GM19395 (cell line): ENCODE measurements at regions not wholly inside any gene's neighbourhood (a gene's known extent, or its start where the extent isn't known, plus 50 kb on each side); places are given as distances from the start of the nearest gene placed in this dataset.
"Not testable (repeated sequence)": the region's sequence is repeated elsewhere in the genome, so short reads cannot be mapped to it uniquely, and the experiment has no call there.

ENCODE experiments used
- ATAC-seq: cut with Tn5 transposase; IDR thresholded peaks from one replicate; pipeline ENCODE4 v1.9.1; 2021; ENCODE audit warnings: mild to moderate bottlenecking, moderate library complexity; ENCODE audit not compliant: unreplicated experiment

DNA sequence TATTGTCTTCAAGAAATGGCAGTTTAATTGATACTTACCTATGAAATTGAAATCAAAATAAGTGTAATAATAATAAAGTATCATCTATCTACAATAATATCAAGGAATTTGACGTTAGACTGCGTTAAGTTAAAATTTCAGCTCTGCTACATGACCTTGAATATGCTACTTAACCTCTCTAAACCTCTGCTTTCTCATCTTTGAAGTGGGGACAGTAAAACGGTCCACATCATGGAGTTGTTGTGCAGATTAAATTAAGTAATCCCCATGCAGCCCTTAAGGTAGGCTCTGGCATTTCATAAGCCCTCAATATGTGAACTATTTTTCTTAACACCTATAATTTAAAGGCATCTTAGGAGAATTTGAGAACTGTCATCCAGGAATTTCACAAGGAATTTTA, 252.4 kb upstream of the PHF14 start:
- no peak for ATAC-seq

DNA sequence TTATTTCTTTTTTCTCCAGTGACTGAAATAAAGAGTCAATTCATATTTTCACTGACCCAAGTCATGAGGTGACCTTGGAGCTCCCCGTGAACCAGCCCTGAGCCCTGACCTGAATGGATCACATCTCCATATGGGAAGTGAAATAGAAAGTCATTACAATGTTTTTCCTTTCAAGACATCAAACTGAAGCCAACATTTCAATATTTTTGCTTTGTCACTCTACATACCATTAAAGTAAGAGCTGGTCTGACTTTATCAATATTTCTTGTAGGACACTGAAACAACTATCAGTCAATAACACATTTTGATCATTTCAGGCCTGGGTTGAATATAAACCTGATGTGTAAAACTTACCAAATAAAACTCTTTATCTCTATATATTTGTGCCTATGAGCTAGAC, 249.8 kb upstream of the PHF14 start:
- no peak for ATAC-seq

DNA sequence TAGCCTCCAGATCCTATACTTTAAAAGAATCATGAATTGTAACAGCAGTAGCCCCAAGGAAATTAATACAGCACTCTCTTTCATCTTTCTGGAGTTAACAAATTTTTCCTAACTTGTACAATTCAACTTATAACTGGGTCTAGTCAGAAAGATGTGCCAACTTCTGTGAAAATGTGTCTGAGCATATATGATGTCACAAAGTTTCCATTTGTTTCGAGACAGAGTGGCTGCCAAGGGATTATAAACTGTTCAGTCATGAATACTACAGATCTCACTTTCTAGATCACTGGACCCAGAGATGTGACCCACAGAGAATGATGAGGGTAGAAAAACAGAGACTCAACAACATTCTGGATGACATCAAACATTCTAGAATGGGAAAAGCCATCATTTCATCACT, 249.2 kb upstream of the PHF14 start:
- no peak for ATAC-seq

GRCh38 chr7:10727636-10728035, 246.0 kb upstream of the PHF14 start:
- ATAC-seq = no peak

GRCh38 chr7:10731253-10731773, 242.4 kb upstream of the PHF14 start:
- ATAC-seq = no peak

DNA sequence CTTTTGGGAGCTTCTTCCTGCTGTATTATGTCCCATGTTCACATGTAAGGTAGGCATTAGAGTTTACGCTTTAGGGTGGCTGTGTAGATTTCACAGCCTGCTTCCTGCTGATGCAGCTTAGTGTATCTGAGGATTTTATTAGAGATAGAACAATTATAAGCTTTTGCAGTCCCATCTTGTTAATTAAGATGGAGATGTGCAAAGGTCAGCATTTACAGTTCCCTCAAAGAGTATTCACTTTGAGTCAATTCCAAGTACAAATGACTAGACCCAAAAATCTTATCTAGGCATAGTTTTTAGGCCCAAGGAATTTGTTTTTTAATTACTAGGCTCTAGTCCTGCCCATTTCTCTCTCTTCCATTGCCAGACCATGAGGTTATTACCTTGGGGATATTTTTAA, 239.9 kb upstream of the PHF14 start:
- ATAC-seq = no peak

GRCh38 chr7:10734595-10734994, 239.1 kb upstream of the PHF14 start:
- ATAC-seq = no peak

DNA sequence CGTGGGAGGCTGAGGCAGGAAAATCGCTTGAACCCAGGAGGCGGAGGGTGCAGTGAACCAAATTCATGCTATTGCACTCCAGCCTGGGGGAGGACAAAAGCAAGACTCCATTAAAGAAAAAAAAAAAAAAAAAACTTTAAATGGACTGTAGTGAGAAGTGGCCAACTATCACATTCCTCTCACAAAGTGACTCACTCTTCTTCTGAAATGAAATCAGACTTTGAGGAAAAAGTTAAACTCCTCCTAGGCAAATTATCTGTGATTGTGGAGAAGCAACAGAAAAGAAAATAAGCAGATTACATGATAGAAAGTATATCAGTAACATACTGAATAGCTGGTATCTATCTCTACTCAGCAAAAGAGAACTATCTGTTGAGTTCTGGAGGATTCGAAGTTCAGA, 234.3 kb upstream of the PHF14 start:
- no peak for ATAC-seq

DNA sequence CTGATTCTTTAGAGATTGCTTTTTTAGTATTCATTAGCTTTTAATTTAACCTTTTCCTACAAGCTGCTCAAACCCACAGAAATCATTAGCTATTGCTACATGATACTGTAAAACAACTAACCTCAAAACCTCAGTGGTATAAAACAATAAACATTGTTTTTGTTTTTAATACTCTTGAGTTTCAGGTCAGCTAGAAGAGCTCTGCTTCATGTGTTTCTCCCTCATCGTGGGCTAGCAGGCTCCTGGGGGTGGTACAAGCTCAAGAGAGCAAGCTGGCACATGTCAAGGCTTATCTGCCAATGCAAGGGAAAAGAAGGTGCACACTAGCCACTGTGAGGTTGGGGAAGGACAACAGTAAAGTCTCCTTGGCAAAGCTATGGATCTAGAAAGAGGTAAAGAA, 232.9 kb upstream of the PHF14 start:
- ATAC-seq = no peak

DNA sequence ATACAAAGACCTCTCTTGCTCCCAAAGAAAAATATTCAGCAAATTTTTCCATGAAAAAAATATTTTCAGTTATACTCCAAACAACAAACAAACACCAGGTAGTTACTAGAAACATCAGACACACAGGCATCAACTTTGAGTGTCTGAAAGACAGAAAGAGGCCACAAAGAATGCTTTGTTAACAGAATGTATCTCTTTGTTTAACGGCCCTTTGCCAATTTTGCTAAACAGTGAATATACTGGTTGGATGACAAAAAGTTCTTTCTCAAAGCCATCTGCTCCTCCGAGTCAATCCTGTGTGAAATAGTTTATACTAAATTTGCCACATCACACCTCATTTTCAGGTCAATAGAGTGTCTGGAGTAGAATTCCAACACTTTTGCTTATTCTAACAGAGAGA, 216.7 kb upstream of the PHF14 start:
- ATAC-seq = no peak

- ATAC-seq = no peak
Observed at GRCh38 chr7:10759120-10759519, 214.6 kb upstream of the PHF14 start.

DNA sequence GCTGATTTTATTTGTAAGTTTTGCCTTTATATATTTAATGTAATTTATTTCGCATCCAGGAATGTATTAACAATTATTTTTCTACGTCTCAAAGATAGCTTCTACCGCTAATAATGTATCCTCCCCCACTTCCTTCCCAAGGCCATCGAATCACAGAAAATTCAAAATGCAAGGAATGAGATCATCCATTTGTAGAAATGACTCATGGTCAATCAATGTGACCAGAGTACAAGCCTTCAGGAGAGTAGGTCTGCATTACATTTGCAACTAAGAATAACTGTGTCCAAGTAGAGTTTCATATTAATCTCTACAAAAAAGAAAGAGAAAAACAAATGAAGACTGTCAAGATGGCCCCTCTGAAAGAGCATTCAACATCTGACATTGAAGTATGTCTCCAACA, 205.9 kb upstream of the PHF14 start:
- no peak for ATAC-seq

DNA sequence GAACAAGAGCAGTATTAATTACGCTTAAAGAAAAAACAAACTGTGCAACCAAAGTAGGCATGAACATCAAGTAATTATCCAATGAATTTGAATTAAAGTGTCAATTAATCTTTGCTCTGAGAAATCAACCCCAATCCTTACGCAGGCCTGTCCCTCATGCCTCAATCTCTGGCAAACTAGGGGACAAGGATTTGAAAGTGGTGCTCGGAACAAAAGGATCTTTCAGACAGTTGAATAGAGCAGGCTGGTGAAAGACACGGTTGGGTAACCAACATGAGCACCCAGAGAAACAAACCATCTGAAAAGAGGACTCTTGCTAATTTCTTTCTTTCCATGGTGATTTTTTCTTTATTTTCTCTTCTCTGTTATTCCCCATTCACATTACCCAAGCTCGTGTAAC, 203.5 kb upstream of the PHF14 start:
- no peak for ATAC-seq

- ATAC-seq = no peak
Observed at GRCh38 chr7:10773430-10773829, 200.2 kb upstream of the PHF14 start.

DNA sequence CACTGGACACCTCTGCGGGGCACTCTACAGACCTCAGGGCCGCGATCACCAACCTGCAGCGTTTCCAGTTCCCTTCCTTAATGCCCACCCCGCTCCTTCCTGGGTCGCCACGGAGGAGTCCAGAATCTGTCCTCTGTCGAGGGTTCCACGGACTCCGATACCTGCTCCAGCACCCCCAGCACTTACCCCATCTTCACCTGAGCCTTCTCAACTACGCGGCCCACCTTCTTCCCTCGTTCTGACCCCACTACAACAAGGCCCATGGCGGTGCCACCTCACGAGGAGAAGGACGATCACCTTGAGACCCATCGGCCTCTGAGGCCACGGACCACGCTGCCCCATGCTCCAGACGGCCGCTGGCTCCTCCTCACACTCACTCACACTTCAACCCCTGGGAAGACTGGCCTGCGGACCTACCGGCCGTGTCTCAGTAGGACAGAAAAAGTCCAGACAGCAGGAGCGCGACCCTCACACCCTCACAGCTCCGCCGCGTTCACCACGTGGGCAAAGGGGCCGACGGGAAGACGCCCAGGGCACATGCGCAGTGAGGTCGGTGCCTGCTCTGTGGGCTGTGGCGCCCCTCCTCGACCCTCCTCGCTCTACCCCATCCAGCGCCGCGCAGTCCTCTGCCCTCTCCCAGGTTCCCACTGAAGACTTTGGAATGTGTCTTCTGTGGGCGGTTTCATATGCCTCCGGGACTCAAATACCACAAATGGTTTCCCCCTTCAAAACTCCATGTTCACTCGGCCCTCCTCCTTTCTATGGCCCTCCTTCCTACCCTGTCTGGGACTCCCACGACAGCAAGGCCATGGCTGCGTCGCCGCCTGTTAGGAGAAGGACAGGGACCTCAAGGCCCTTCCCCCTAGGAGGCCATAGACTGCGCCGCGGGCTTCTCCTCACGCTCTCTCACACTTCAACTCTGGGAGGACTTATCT, 193.9 kb upstream of the PHF14 start:
- ATAC-seq = no peak

DNA sequence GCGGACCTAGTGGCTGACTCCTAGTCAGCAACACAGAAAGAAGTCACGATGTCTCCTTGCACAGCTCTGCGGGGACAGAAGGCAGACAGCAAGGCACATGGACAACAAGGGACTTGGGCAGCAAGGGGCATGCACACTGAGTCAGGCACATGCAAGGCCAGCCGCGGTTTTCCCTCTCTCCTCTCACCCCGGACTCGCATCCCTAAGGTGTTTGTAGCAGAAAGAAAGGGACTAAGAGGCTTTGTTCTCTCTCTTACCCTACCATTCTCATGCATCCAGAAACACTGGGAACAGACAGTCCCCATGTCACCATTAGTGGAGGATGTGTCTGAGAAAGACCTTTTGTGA, 193.3 kb upstream of the PHF14 start:
- ATAC-seq = no peak

DNA sequence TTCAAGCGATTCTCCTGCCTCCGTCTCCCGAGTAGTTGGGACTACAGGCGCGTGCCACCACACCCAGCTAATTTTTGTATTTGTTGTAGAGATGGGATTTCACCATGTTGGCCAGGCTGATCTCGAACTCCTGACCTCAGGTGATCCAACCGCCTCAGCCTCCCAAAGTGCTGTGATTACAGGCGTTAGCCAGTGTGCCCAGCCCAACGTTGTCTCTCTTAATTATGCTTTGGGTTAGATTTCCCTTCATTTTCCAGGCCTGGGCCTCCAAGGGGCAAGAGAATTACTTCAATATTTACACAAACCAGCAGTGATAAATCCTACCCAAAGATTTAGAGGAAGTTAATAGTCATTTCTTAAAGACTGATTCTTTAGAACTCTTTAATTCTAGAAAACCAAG, 186.7 kb upstream of the PHF14 start:
- not testable (repeated sequence) for ATAC-seq

GRCh38 chr7:10789170-10789569, 184.5 kb upstream of the PHF14 start:
- ATAC-seq = no peak

- no peak for ATAC-seq
Observed at GRCh38 chr7:10790910-10791309, 182.8 kb upstream of the PHF14 start.

DNA sequence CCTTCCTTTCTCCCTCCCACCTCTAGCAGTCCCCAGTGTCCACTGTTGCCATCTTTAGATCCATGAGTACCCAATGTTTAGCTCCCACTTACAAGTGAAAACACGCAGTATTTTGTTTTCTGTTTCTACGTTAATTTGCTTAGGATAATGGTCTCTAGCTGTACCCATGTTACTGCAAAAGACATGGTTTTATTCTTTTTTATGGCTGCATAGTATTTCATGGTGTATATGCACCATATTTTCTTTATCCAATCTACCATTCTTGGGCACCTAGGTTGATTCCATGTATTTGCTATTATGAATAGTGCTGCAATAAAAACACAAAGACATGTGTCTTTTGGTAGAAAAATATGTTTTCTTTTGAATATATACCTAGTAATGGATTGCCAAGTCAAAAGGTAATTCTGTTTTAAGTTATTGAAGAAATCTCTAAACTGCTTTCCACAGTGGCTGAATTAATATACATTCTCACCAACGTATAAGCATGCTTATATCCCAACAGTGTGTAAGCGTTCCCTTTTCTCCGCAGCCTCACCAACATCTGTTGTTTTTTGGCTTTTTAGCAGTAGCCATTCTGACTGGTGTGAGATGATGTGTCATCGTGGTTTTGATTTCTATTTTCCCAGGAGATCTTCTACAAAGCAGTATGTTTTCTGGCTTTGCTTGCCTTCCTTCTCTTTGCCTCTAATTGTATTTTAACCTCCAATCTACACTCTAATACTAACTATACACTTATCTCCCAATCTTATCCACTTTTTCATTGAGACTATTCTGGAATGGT, 179.5 kb upstream of the PHF14 start:
- no peak for ATAC-seq

DNA sequence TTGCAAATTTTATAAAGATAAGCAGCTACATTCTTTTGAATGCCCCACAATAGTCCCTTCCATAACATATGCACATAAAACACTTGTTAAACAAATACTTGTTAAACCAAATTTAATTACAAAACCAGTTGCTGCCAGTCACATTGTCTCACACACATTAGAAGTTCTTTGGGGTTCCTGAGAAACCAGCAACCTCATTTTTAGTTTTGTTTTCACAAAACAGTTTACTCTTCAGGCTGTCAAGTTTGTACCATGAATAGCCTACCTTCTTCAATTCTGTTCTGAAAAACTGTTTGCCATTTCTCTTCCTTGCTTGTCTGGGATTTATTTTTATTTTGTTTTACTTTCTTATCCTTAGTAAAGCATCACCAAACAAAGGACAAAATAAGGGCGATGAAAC, 176.5 kb upstream of the PHF14 start:
- no peak for ATAC-seq

- no peak for ATAC-seq
Observed at GRCh38 chr7:10798044-10798443, 175.6 kb upstream of the PHF14 start.
